Hepatocyte (in vitro differentiated cells): ENCODE measurements at regions not wholly inside any gene's neighbourhood (a gene's known extent, or its start where the extent isn't known, plus 50 kb on each side); places are given as distances from the start of the nearest gene placed in this dataset.

Experiments
- CTCF ChIP-seq: fragments of 200-600 bp; sonication (generic); IDR thresholded peaks from 2 replicates; pipeline ENCODE4 v1.5.1; 2016; ENCODE audit warnings: antibody characterized with exemption, mild to moderate bottlenecking; ENCODE audit not compliant: poor library complexity
- EZH2 ChIP-seq: fragments of 200-600 bp; sonication (generic); IDR thresholded peaks from 2 replicates; pipeline ENCODE4 v1.6.1; 2016; ENCODE audit warnings: antibody characterized with exemption, mild to moderate bottlenecking, borderline replicate concordance
- EZH2phosphoT487 ChIP-seq: fragments of 200-600 bp; sonication (generic); IDR thresholded peaks from one replicate; pipeline ENCODE4 v1.6.1; 2018; ENCODE audit warnings: antibody characterized with exemption, mild to moderate bottlenecking, low read depth, moderate library complexity; ENCODE audit not compliant: unreplicated experiment, severe bottlenecking

- no peak for TF ChIP-seq CTCF
- no peak for TF ChIP-seq EZH2
- no peak for TF ChIP-seq EZH2phosphoT487
These were observed 114.6 kb upstream of the FTMT start for GRCh38 chr5:121737120-121737519.
